ENCODE measurements at regions not wholly inside any gene's neighbourhood (a gene's known extent, or its start where the extent isn't known, plus 50 kb on each side); places are given as distances from the start of the nearest gene placed in this dataset.

GRCh38 chr6:66278115-66278514, 571.1 kb upstream of the EYS start:
- Histone ChIP-seq H4K5ac (ENCODE audit: insufficient read length, low read depth, low read length) (no peak overlapping the region), H3K79me1 (ENCODE audit: low read depth, low read length) (no peaks in the 10 kb centered on the region), H4K20me1 (replicated peaks in 1 of 2; ENCODE audit: control insufficient read depth in 1 of 2, insufficient read depth in 2 of 2, low read length in 2 of 2) (no peaks in the 10 kb centered on the region), H2AFZ (ENCODE audit: low read length) (no peak overlapping the region), H2BK12ac (ENCODE audit: low read depth, low read length) (no peak overlapping the region), H3K27ac (ENCODE audit: low read depth, low read length) (no peak overlapping the region), H4K8ac (ENCODE audit: extremely low read depth, insufficient read depth, low read length) (no peak overlapping the region), H3K56ac (replicated peaks; ENCODE audit: insufficient read length, low read depth, low read length) (no peak overlapping the region), H3K4me1 (replicated peaks in 1 of 4; ENCODE audit: control insufficient read depth in 3 of 4, insufficient read depth in 4 of 4, low read length in 3 of 4) (no peaks in the 10 kb centered on the region), H3K18ac (ENCODE audit: extremely low read depth, low read length) (no peak overlapping the region), H3K9me3 (ENCODE audit: insufficient read depth in 2 of 2, low read depth in 1 of 2, low read length in 1 of 2) (no peaks in the 10 kb centered on the region), H4K91ac (replicated peaks; ENCODE audit: insufficient read length, low read length) (no peak overlapping the region), H3K27me3 (replicated peaks in 1 of 4; ENCODE audit: control insufficient read depth in 3 of 4, extremely low read depth in 1 of 4, insufficient read depth in 3 of 4, low read length in 3 of 4) (no peaks in the 10 kb centered on the region), H2BK120ac (replicated peaks; ENCODE audit: low read depth, low read length) (no peak overlapping the region), H2BK20ac (ENCODE audit: low read length) (no peak overlapping the region), H3K14ac (ENCODE audit: insufficient read length) (no peak overlapping the region), H3K23ac (ENCODE audit: insufficient read length) (no peak overlapping the region), H3K23me2 (ENCODE audit: low read depth, low read length) (no peaks in the 10 kb centered on the region), H3K4ac (replicated peaks; ENCODE audit: insufficient read length, low read depth, low read length) (no peak overlapping the region), H3K4me3 (ENCODE audit: extremely low read depth in 1 of 4, insufficient read depth in 2 of 4, low read depth in 3 of 4, low read length in 4 of 4) (no peak overlapping the region), H3K36me3 (ENCODE audit: control insufficient read depth in 2 of 4, insufficient read depth in 4 of 4, low read length in 3 of 4) (no peaks in the 10 kb centered on the region), H2BK15ac (ENCODE audit: low read length) (no peak overlapping the region), H3K79me2 (ENCODE audit: control insufficient read depth in 1 of 2, insufficient read depth in 2 of 2, low read length in 2 of 2) (no peaks in the 10 kb centered on the region), H2BK5ac (ENCODE audit: low read depth, low read length) (no peak overlapping the region), H3K4me2 (ENCODE audit: insufficient read depth in 1 of 2, low read depth in 2 of 2, low read length in 2 of 2) (no peak overlapping the region), H2AK5ac (ENCODE audit: low read depth, low read length) (no peak overlapping the region), H3K9ac (replicated peaks in 1 of 4; ENCODE audit: extremely low read depth in 1 of 4, low read depth in 3 of 4, low read length in 3 of 4) (no peak overlapping the region)
- no peak for DNase-seq (ENCODE audit: low read depth in 1 of 2, low spot score in 2 of 2)
- FAIRE-seq: no peak
- POLR2A ChIA-PET (ENCODE audit: partially characterized antibody): no interaction called here
- TF ChIP-seq SIX5 (IDR thresholded peaks at IDR 0.05; ENCODE audit: low read depth, low read length): no peak
- TF ChIP-seq RXRA (IDR thresholded peaks at IDR 0.05; ENCODE audit: insufficient read depth, low read depth, low read length): no peak
- no peak for TF ChIP-seq CREB1 (IDR thresholded peaks at IDR 0.05)
- TF ChIP-seq YY1 (IDR thresholded peaks at IDR 0.05; ENCODE audit: low read depth, low read length): no peak
- TF ChIP-seq ATF2 (IDR thresholded peaks at IDR 0.05; ENCODE audit: low read length): no peak
- TF ChIP-seq, protein P1, sequence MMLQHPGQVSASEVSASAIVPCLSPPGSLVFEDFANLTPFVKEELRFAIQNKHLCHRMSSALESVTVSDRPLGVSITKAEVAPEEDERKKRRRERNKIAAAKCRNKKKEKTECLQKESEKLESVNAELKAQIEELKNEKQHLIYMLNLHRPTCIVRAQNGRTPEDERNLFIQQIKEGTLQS (IDR thresholded peaks at IDR 0.05; ENCODE audit: insufficient read depth, low read depth, low read length): no peak
- TF ChIP-seq ASH2L (IDR thresholded peaks at IDR 0.05; ENCODE audit: low read length): no peak
- TF ChIP-seq TCF12 (IDR thresholded peaks at IDR 0.05; ENCODE audit: low read depth, low read length): no peak
- TF ChIP-seq, protein P2, sequence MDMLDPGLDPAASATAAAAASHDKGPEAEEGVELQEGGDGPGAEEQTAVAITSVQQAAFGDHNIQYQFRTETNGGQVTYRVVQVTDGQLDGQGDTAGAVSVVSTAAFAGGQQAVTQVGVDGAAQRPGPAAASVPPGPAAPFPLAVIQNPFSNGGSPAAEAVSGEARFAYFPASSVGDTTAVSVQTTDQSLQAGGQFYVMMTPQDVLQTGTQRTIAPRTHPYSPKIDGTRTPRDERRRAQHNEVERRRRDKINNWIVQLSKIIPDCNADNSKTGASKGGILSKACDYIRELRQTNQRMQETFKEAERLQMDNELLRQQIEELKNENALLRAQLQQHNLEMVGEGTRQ (IDR thresholded peaks at IDR 0.05; ENCODE audit: low read length): no peak
- CTCF ChIA-PET (ENCODE audit: partially characterized antibody): no interaction called here

Measured in H1 (cell line).